GM12891 (cell line): ENCODE measurements at regions not wholly inside any gene's neighbourhood (a gene's known extent, or its start where the extent isn't known, plus 50 kb on each side); places are given as distances from the start of the nearest gene placed in this dataset.
A peak's percentile ranks its signal among the peaks of the same experiment; 100 is the strongest.

Experiments used
- DNase-seq: peaks from one replicate; pipeline ENCODE4 v3.0.0; 2011; ENCODE audit warnings: low spot score; ENCODE audit not compliant: insufficient read length
- FAIRE-seq: peaks from 2 replicates; lab custom pipeline; 2011; peaks lifted over from hg19 to GRCh38; lab: Jason Lieb, UNC
- PAX5 ChIP-seq: IDR thresholded peaks from 2 replicates; pipeline ENCODE4 v1.6.1; 2011; ENCODE audit warnings: low read length, moderate library complexity, mild to moderate bottlenecking; ENCODE audit not compliant: insufficient read depth, severe bottlenecking
- POLR2A ChIP-seq: IDR thresholded peaks from 2 replicates; pipeline ENCODE4 v1.6.1; 2011; ENCODE audit warnings: low read depth, low read length, control low read depth
- POLR2AphosphoS5 ChIP-seq: IDR thresholded peaks from 2 replicates; pipeline ENCODE4 v1.6.1; 2011; ENCODE audit warnings: low read depth, low read length, control low read depth
- POU2F2 ChIP-seq: IDR thresholded peaks from 2 replicates; pipeline ENCODE4 v1.6.1; 2011; ENCODE audit warnings: low read depth, mild to moderate bottlenecking, control low read depth, low read length, moderate library complexity
- SPI1 ChIP-seq: IDR thresholded peaks from 2 replicates; pipeline ENCODE4 v1.6.1; 2011; ENCODE audit warnings: low read depth, low read length, control low read depth
- TAF1 ChIP-seq: IDR thresholded peaks from 2 replicates; pipeline ENCODE4 v1.6.1; 2011; ENCODE audit warnings: low read depth, low read length, control low read depth

- TF ChIP-seq SPI1 = no peak
- no peak for TF ChIP-seq POU2F2
- no peak for TF ChIP-seq TAF1
- no peak for TF ChIP-seq POLR2AphosphoS5
- no peak for TF ChIP-seq POLR2A
- TF ChIP-seq PAX5 = no peak
- FAIRE-seq (no peak), DNase-seq (no peak)
Measured at GRCh38 chr7:26497801-26498596, 206.3 kb downstream of the SNX10 start.

GRCh38 chr7:26499315-26499897 is 207.7 kb downstream of the SNX10 start:
- TF ChIP-seq TAF1 (no peak), POU2F2 (no peak), POLR2AphosphoS5 (no peak), PAX5 (no peak)
- FAIRE-seq = no peak
- DNase-seq = no peak

- DNase-seq (peak; percentile 20), FAIRE-seq (no peak)
- TF ChIP-seq SPI1 (peak; percentile 73), TAF1 (no peak)
Measured at GRCh38 chr7:26500749-26501352, 209.2 kb downstream of the SNX10 start.

- no peak for TF ChIP-seq PAX5
- TF ChIP-seq POLR2A = no peak
- no peak for TF ChIP-seq POLR2AphosphoS5
- no peak for TF ChIP-seq POU2F2
- TF ChIP-seq TAF1 = no peak
- TF ChIP-seq SPI1 = no peak
- FAIRE-seq = no peak
- no peak for DNase-seq
Measured at GRCh38 chr7:26504411-26505120, 212.9 kb downstream of the SNX10 start.

GRCh38 chr7:26506196-26506595 is 214.5 kb downstream of the SNX10 start:
- DNase-seq (no peak), FAIRE-seq (no peak)
- TF ChIP-seq POLR2A = no peak
- no peak for TF ChIP-seq TAF1

GRCh38 chr7:26507108-26507987 is 215.7 kb downstream of the SNX10 start:
- FAIRE-seq = no peak
- no peak for DNase-seq
- TF ChIP-seq POLR2A = no peak
- TF ChIP-seq SPI1 = no peak
- TF ChIP-seq TAF1 = no peak
- TF ChIP-seq POLR2AphosphoS5 = no peak
- TF ChIP-seq PAX5 = no peak
- TF ChIP-seq POU2F2 = no peak

GRCh38 chr7:26508481-26508880 is 216.8 kb downstream of the SNX10 start:
- TF ChIP-seq SPI1 = no peak
- no peak for TF ChIP-seq POU2F2
- TF ChIP-seq POLR2AphosphoS5 = no peak
- TF ChIP-seq POLR2A = no peak
- no peak for TF ChIP-seq TAF1
- TF ChIP-seq PAX5 = no peak
- no peak for FAIRE-seq
- DNase-seq = no peak

GRCh38 chr7:26508917-26509316 is 217.3 kb downstream of the SNX10 start:
- TF ChIP-seq PAX5 (no peak), POLR2A (no peak), TAF1 (no peak)
- FAIRE-seq (no peak), DNase-seq (no peak)

GRCh38 chr7:26510231-26510957 is 218.7 kb downstream of the SNX10 start:
- DNase-seq = no peak
- FAIRE-seq = no peak
- TF ChIP-seq SPI1 (no peak), POLR2A (no peak)
